Left ventricle myocardium superior (tissue), 1 donor: ENCODE measurements at regions not wholly inside any gene's neighbourhood (a gene's known extent, or its start where the extent isn't known, plus 50 kb on each side); places are given as distances from the start of the nearest gene placed in this dataset.

Experiments used
- ATAC-seq: fragments of 200-7000 bp; cut with Tn5 transposase; one replicate; pipeline ENCODE4 v1.9.1; 2020; ENCODE audit warnings: mild to moderate bottlenecking, moderate library complexity
- DNase-seq: peaks from one replicate; pipeline ENCODE4 v3.0.0-alpha.2; 2020
- intact Hi-C: fragments of 100-400 bp; cut with micrococcal nuclease; formaldehyde crosslinking; loops from one replicate; pipeline ENCODE4 v1.11.0; 2022
- donor health status: DM: no; HTN: yes; CAD: no; lungs with severe emphysema.

DNA sequence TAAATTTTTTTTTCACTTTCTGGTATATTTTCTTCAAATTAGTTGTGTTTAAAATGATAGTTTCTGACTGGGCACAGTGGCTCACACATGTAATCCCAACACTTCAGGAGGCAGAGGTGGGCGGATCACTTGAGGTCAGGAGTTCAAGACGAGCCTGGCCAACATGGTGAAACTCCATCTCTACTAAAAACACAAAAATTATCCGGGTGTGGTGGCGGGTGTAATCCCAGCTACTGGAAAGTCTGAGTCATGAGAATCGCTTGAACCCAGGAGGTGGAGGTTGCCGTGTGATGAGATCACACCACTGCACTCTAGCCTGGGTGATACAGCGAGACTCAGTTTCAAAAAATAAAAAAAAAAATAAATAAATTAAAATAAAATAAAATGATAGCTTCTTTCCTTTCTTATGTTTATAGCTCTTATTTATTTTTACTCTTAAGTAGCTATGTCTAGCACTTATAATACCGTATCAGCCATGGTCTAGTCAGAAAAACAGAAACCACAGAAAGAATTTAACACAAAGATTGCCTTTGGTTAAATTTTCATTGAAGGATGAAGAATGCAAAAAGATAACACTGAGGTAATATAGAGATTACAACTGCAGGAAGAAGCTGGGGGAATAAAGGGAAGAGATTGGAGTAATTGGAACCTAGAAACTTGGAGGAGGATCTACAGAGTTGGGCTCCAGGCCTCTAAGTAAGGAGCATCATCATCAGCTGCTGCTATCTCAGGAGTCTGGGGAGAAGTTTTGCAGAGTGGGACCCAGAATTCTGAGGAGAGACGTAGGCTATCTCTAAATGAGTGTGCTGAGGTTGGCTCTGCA lies 54.7 kb upstream of the MBOAT2 start:
- no peak for DNase-seq
- intact Hi-C loops, result no loop called here
- ATAC-seq, result no peak

DNA sequence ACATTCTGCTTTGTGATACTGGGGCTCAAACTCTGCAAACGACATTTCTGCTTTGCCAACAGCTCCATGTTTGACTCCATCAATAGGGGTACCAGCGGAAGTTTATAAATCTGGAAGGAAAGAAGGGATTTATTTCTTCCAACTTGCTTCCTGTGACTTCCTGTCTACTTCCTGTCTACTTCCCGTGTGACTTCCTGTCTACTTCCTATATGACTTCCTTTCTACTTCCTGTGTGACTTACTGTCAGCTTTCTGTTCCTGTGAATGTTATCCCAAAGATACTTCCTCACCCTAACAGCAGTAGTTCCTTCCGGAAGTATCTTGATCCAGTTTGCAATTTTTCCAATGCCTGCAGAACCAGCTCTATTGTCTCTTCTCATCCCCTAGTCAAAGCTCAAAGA lies 52.0 kb upstream of the MBOAT2 start:
- no peak for DNase-seq
- intact Hi-C loops, result no loop called here
- ATAC-seq, result no peak

DNA sequence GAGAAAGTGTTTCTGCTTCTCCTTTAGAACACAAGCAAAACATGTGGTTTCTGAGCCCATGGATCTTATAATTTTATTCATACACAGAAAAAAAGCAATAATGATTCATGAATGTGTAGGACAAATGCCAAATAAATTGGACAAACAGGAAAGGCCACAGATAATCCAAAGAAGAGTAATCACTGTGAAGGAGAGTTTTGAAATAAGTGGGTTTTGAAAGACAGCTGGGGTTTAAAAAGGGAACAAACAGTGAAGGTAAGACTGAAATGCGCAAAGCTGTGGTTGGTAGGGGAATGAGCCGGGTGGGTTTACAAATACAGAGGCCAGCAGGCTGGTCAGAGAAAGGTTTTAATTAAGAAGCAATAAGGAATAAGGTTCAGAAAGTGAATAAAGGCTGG lies 50.0 kb upstream of the MBOAT2 start:
- ATAC-seq, result no peak
- DNase-seq, result no peak
- intact Hi-C loops, result no loop called here
